Spleen (tissue), 11 donors: ENCODE measurements at regions not wholly inside any gene's neighbourhood (a gene's known extent, or its start where the extent isn't known, plus 50 kb on each side); places are given as distances from the start of the nearest gene placed in this dataset.
A peak's percentile ranks its signal among the peaks of the same experiment; 100 is the strongest.

Experiments
- DNase-seq: peaks from one replicate; pipeline ENCODE4 v3.0.0-alpha.2; 2020
- H3K27ac ChIP-seq, 8 donors: fragments of 200-600 bp; sonication (generic) in 7 of 8; 1 replicate in 4 of 8; 2 replicates in 4 of 8; pipeline versions ENCODE4 v1.5.0 to v1.8.0; 2016 to 2021; ENCODE audit warnings: inconsistent platforms in 4 of 8, mild to moderate bottlenecking in 4 of 8, moderate library complexity in 1 of 8
- H3K27me3 ChIP-seq, 7 donors: fragments of 200-600 bp; sonication (generic) in 6 of 7; replicated peaks in 1 of 7; 1 replicate in 4 of 7; 2 replicates in 3 of 7; pipeline versions ENCODE4 v1.5.0 to v1.8.0; 2016 to 2021; ENCODE audit warnings: inconsistent platforms in 3 of 7, mild to moderate bottlenecking in 1 of 7
- H3K36me3 ChIP-seq, 6 donors: fragments of 200-600 bp; sonication (generic) in 5 of 6; 1 replicate in 4 of 6; 2 replicates in 2 of 6; pipeline versions ENCODE4 v1.5.0 to v1.8.0; 2016 to 2021; ENCODE audit warnings: inconsistent platforms in 2 of 6
- H3K4me1 ChIP-seq, 6 donors: fragments of 200-600 bp; sonication (generic) in 5 of 6; 1 replicate in 3 of 6; 2 replicates in 3 of 6; pipeline versions ENCODE4 v1.5.0 to v1.8.0; 2016 to 2021; ENCODE audit warnings: inconsistent platforms in 3 of 6
- H3K4me3 ChIP-seq, 8 donors: fragments of 200-600 bp; sonication (generic) in 7 of 8; 1 replicate in 4 of 8; 2 replicates in 4 of 8; pipeline versions ENCODE4 v1.5.0 to v1.8.0; 2016 to 2021; ENCODE audit warnings: inconsistent platforms in 4 of 8, mild to moderate bottlenecking in 4 of 8, moderate library complexity in 2 of 8
- H3K9me3 ChIP-seq, 8 donors: fragments of 200-600 bp; sonication (generic) in 7 of 8; 1 replicate in 4 of 8; 2 replicates in 4 of 8; pipeline versions ENCODE4 v1.5.0 to v1.8.0; 2016 to 2021; ENCODE audit warnings: inconsistent platforms in 4 of 8
- CTCF ChIP-seq, 11 experiments: fragments of 200-600 bp in 7 of 11; fragments of 450-650 bp in 4 of 11; sonication (generic) in 4 of 11; IDR thresholded peaks in 8 of 11; conservative IDR thresholded peaks in 3 of 11; 1 replicate in 7 of 11; 2 replicates in 4 of 11; pipeline versions ENCODE4 v1.4.0 to v1.8.0; 2016 to 2021; ENCODE audit warnings: antibody characterized with exemption in 11 of 11, inconsistent platforms in 4 of 11, mild to moderate bottlenecking in 1 of 11
- POLR2A ChIP-seq, 3 donors: fragments of 450-650 bp; IDR thresholded peaks; one replicate each; pipeline ENCODE4 v1.5.1; 2017; ENCODE audit warnings: antibody characterized with exemption in 3 of 3, mild to moderate bottlenecking in 1 of 3
- POLR2AphosphoS5 ChIP-seq, 3 donors: sonication (generic); formaldehyde crosslinking; IDR thresholded peaks; one replicate each; pipeline ENCODE4 v1.5.1; 2017; ENCODE audit warnings: antibody characterized with exemption in 3 of 3
- WGBS, 5 donors: extraction: QIAGEN DNeasy Blood & Tissue Kit in 3 of 5; methylation state at CpG; one replicate each; pipeline versions ENCODE4 v1.1.5 to v1.1.7; 2013 to 2018; 5-methylcytosine and 5-hydroxymethylcytosine counted together
- intact Hi-C: fragments of 100-400 bp; cut with DNase I; formaldehyde crosslinking; loops from one replicate; pipeline ENCODE4 v1.15.0; 2023; ENCODE audit warnings: low total_unique reads
- donor health status: healthy with polysubstance abuse.
- donor health status: DM: no; HTN: no; CAD: no; lungs with moderate emphysema.
- donor health status: DM: no; HTN: no; CAD: no.
- donor health status: Bipolar disorder and iron deficiency.
- donor health status: healthy.
- donor health status: DM: no; HTN: no; CAD: no.
- donor health status: DM: yes; HTN: yes; CAD: no.

- H3K9me3 ChIP-seq, result no peaks in the 10 kb centered on the region
- no peaks in the 10 kb centered on the region for H3K36me3 ChIP-seq
- H3K27me3 ChIP-seq, result peaks cover 0 to 3% (median 0%) of the 10 kb centered on the region in 7 donors
- WGBS, 5 donors, result 50 to 74% (median 60%) methylated on average over 1 of the region's 1 CpG
- H3K4me3 ChIP-seq, result no peak overlapping the region
- H3K4me1 ChIP-seq, result no peaks in the 10 kb centered on the region
- no peak overlapping the region for H3K27ac ChIP-seq
- intact Hi-C loops, result no loop called here
- DNase-seq, result no peak
- TF ChIP-seq POLR2AphosphoS5 (IDR thresholded peaks at IDR 0.05) (no peak), CTCF (IDR thresholded peaks at IDR 0.05 in 8 of 11, conservative IDR thresholded peaks at IDR 0.05 in 3 of 11) (no peak), POLR2A (IDR thresholded peaks at IDR 0.05) (no peak)
Observed at GRCh38 chrX:117713411-117713810, 403.2 kb downstream of the KLHL13 start.

- H3K36me3 ChIP-seq, result no peaks in the 10 kb centered on the region
- no peak overlapping the region for H3K27ac ChIP-seq
- H3K27me3 ChIP-seq, result peaks cover 0 to 3% (median 0%) of the 10 kb centered on the region in 7 donors
- no peak overlapping the region for H3K4me3 ChIP-seq
- DNase-seq, result no peak
- no peaks in the 10 kb centered on the region for H3K4me1 ChIP-seq
- intact Hi-C loops, result no loop called here
- no peak for TF ChIP-seq POLR2AphosphoS5 (IDR thresholded peaks at IDR 0.05)
- no peak for TF ChIP-seq CTCF (IDR thresholded peaks at IDR 0.05 in 8 of 11, conservative IDR thresholded peaks at IDR 0.05 in 3 of 11)
- no peak for TF ChIP-seq POLR2A (IDR thresholded peaks at IDR 0.05)
- H3K9me3 ChIP-seq, result no peaks in the 10 kb centered on the region
- WGBS, 5 donors, result 49 to 73% (median 53%) methylated on average over 1 of the region's 1 CpG
Observed at GRCh38 chrX:117711782-117712181, 404.8 kb downstream of the KLHL13 start.

- TF ChIP-seq POLR2AphosphoS5 (IDR thresholded peaks at IDR 0.05) (no peak), POLR2A (IDR thresholded peaks at IDR 0.05) (no peak), CTCF (IDR thresholded peaks at IDR 0.05 in 8 of 11, conservative IDR thresholded peaks at IDR 0.05 in 3 of 11) (no peak)
- Histone ChIP-seq H3K27me3 (peaks cover 0 to 3% (median 0%) of the 10 kb centered on the region in 7 donors), H3K36me3 (no peaks in the 10 kb centered on the region), H3K9me3 (no peaks in the 10 kb centered on the region), H3K4me1 (no peaks in the 10 kb centered on the region), H3K4me3 (no peak overlapping the region), H3K27ac (no peak overlapping the region)
- DNase-seq, result peak; percentile 18
- 82 to 97% (median 91%) methylated on average over 6 to 8 of the region's 8 CpGs for WGBS, 5 donors
- intact Hi-C loops, result no loop called here
Observed at GRCh38 chrX:117707948-117708743, 408.5 kb downstream of the KLHL13 start.

GRCh38 chrX:117701050-117701449 lies 415.6 kb downstream of the KLHL13 start:
- no peak for DNase-seq

More at GRCh38 chrX:117701050-117701449, 415.6 kb downstream of the KLHL13 start:
- peaks cover 0 to 49% (median 6%) of the 10 kb centered on the region in 8 donors for H3K9me3 ChIP-seq
- H3K4me1 ChIP-seq, result no peaks in the 10 kb centered on the region
- no peaks in the 10 kb centered on the region for H3K27me3 ChIP-seq
- intact Hi-C loops, result no loop called here
- H3K4me3 ChIP-seq, result no peak overlapping the region
- H3K36me3 ChIP-seq, result no peaks in the 10 kb centered on the region
- H3K27ac ChIP-seq, result no peak overlapping the region
- no peak for TF ChIP-seq POLR2AphosphoS5 (IDR thresholded peaks at IDR 0.05)
- TF ChIP-seq POLR2A (IDR thresholded peaks at IDR 0.05), result no peak
- TF ChIP-seq CTCF (IDR thresholded peaks at IDR 0.05 in 8 of 11, conservative IDR thresholded peaks at IDR 0.05 in 3 of 11), result no peak
